NCI-H2029 treated with DMSO at 0.1 percent for 48 hours (cell line): ENCODE measurements at regions not wholly inside any gene's neighbourhood (a gene's known extent, or its start where the extent isn't known, plus 50 kb on each side); places are given as distances from the start of the nearest gene placed in this dataset.
A peak's percentile ranks its signal among the peaks of the same experiment; 100 is the strongest.

Source experiments
- DNase-seq: peaks from one replicate; lab custom pipeline; 2025; lab: John Stamatoyannopoulos, UW

- no peak for DNase-seq
Measured at GRCh38 chr16:9523994-9524393, 432.6 kb downstream of the HAPSTR1 start.

GRCh38 chr16:9525037-9525436, 433.6 kb downstream of the HAPSTR1 start:
- DNase-seq, result peak; percentile 70

GRCh38 chr16:9526791-9527190, 435.3 kb downstream of the HAPSTR1 start:
- DNase-seq, result no peak

GRCh38 chr16:9527976-9528375, 436.5 kb downstream of the HAPSTR1 start:
- DNase-seq, result no peak

GRCh38 chr16:9528511-9529079, 437.2 kb downstream of the HAPSTR1 start:
- DNase-seq, result peak; percentile 56

GRCh38 chr16:9533042-9533441, 441.6 kb downstream of the HAPSTR1 start:
- no peak for DNase-seq

GRCh38 chr16:9534759-9535158, 443.3 kb downstream of the HAPSTR1 start:
- no peak for DNase-seq

GRCh38 chr16:9536905-9537304, 445.5 kb downstream of the HAPSTR1 start:
- no peak for DNase-seq

- no peak for DNase-seq
Measured at GRCh38 chr16:9539346-9539745, 447.9 kb downstream of the HAPSTR1 start.

GRCh38 chr16:9541723-9542122, 450.3 kb downstream of the HAPSTR1 start:
- DNase-seq, result no peak

GRCh38 chr16:9542165-9542755, 450.8 kb downstream of the HAPSTR1 start:
- DNase-seq, result no peak

GRCh38 chr16:9545522-9546437, 454.3 kb downstream of the HAPSTR1 start:
- no peak for DNase-seq

GRCh38 chr16:9546438-9546786, 455.0 kb downstream of the HAPSTR1 start:
- no peak for DNase-seq

GRCh38 chr16:9549487-9549886, 458.0 kb downstream of the HAPSTR1 start:
- no peak for DNase-seq

- no peak for DNase-seq
Measured at GRCh38 chr16:9555051-9555450, 463.6 kb downstream of the HAPSTR1 start.

- no peak for DNase-seq
Measured at GRCh38 chr16:9556949-9557665, 465.7 kb downstream of the HAPSTR1 start.

GRCh38 chr16:9557713-9558112, 466.3 kb downstream of the HAPSTR1 start:
- DNase-seq, result no peak

- no peak for DNase-seq
Measured at GRCh38 chr16:9566099-9566498, 474.7 kb downstream of the HAPSTR1 start.

GRCh38 chr16:9567666-9568065, 476.2 kb downstream of the HAPSTR1 start:
- DNase-seq, result no peak

GRCh38 chr16:9568261-9568660, 476.8 kb downstream of the HAPSTR1 start:
- no peak for DNase-seq

GRCh38 chr16:9570521-9570920, 479.1 kb downstream of the HAPSTR1 start:
- no peak for DNase-seq

- no peak for DNase-seq
Measured at GRCh38 chr16:9578459-9578858, 487.0 kb downstream of the HAPSTR1 start.

GRCh38 chr16:9580025-9580424, 488.6 kb downstream of the HAPSTR1 start:
- no peak for DNase-seq
